ENCODE measurements at regions not wholly inside any gene's neighbourhood (a gene's known extent, or its start where the extent isn't known, plus 50 kb on each side); places are given as distances from the start of the nearest gene placed in this dataset. TPM values are rescaled to one million over a fixed set of nuclear protein-coding genes. Genes with fewer than 3 reads are reported as not detected.

- intact Hi-C loops (cut with micrococcal nuclease) (no loop called here), dilution Hi-C loops (cut with MboI; ENCODE audit: extremely low pct_ligation_motif_present, low sequenced_read_pairs) (no loop called here)
- Histone ChIP-seq H3K4me3 (replicated peaks in 1 of 3; ENCODE audit: insufficient read depth in 1 of 3, low read depth in 1 of 3, low read length in 3 of 3) (no peak overlapping the region), H3K27ac (ENCODE audit: insufficient read depth, low read depth, low read length) (no peak overlapping the region), H2AFZ (ENCODE audit: low read depth, low read length) (no peak overlapping the region), H3K27me3 (ENCODE audit: control insufficient read depth in 2 of 2, insufficient read depth in 2 of 2, low read length in 2 of 2) (no peaks in the 10 kb centered on the region), H4K20me1 (replicated peaks; ENCODE audit: control insufficient read depth, extremely low read depth, insufficient read depth, low read length) (no peaks in the 10 kb centered on the region), H3K4me1 (ENCODE audit: control insufficient read depth, extremely low read depth, insufficient read depth, low read length) (no peaks in the 10 kb centered on the region), H3K36me3 (ENCODE audit: control insufficient read depth in 2 of 2, extremely low read depth in 1 of 2, insufficient read depth in 2 of 2, low read length in 2 of 2) (no peaks in the 10 kb centered on the region), H3K79me2 (ENCODE audit: control insufficient read depth, insufficient read depth, low read length) (no peaks in the 10 kb centered on the region), H3K9me1 (replicated peaks; ENCODE audit: control insufficient read depth, extremely low read depth, insufficient read depth, low read length) (no peaks in the 10 kb centered on the region), H3K9ac (replicated peaks; ENCODE audit: extremely low read depth, insufficient read depth, low read length) (no peak overlapping the region), H3K4me2 (ENCODE audit: insufficient read depth, low read length) (no peak overlapping the region), H3K9me3 (replicated peaks; ENCODE audit: control insufficient read depth, insufficient read depth, low read length) (no peaks in the 10 kb centered on the region)
- no peak for DNase-seq (ENCODE audit: low read depth, low spot score)
- CTCF ChIA-PET = no interaction called here
- TF ChIP-seq MYC (IDR thresholded peaks at IDR 0.05; ENCODE audit: low read depth, low read length) (no peak), POLR2A (IDR thresholded peaks at IDR 0.05; ENCODE audit: low read depth, low read length) (no peak), POLR2AphosphoS5 (IDR thresholded peaks at IDR 0.05; ENCODE audit: insufficient read depth, low read depth, low read length) (no peak), FOS (IDR thresholded peaks at IDR 0.05; ENCODE audit: borderline replicate concordance, insufficient read depth, low read length) (no peak), MAX (IDR thresholded peaks at IDR 0.05; ENCODE audit: insufficient read depth, insufficient read length) (no peak), CTCF (IDR thresholded peaks at IDR 0.05; ENCODE audit: extremely low read depth in 1 of 2, insufficient read depth in 1 of 2, low read depth in 1 of 2, low read length in 2 of 2) (no peak), GATA2 (IDR thresholded peaks at IDR 0.05; ENCODE audit: insufficient read depth, insufficient read length, low read depth, low read length) (no peak), JUN (IDR thresholded peaks at IDR 0.05; ENCODE audit: borderline replicate concordance, insufficient read depth, insufficient read length, low read depth) (no peak), EZH2 (IDR thresholded peaks at IDR 0.05; ENCODE audit: borderline replicate concordance, low read depth, low read length, severe bottlenecking) (no peak)
- no peak for FAIRE-seq
- BruUV-seq (replicated peaks) = no TSS peak
- POLR2A ChIA-PET = no interaction called here
Observed at GRCh38 chrX:44596277-44596676, 53.6 kb upstream of the FUNDC1 start.

Small RNAs in the stretch of these regions (small RNA-seq; reads per million reads assigned to genes)
- gene RN7SL291P (ENCODE audit: insufficient read depth, insufficient read length, low read depth, low replicate concordance) = not detected
